HG02610 (cell line): ENCODE measurements at regions not wholly inside any gene's neighbourhood (a gene's known extent, or its start where the extent isn't known, plus 50 kb on each side); places are given as distances from the start of the nearest gene placed in this dataset.

Experiments used
- ATAC-seq: cut with Tn5 transposase; IDR thresholded peaks from one replicate; pipeline ENCODE4 v1.9.1; 2021; ENCODE audit warnings: mild to moderate bottlenecking, moderate library complexity; ENCODE audit not compliant: unreplicated experiment

DNA sequence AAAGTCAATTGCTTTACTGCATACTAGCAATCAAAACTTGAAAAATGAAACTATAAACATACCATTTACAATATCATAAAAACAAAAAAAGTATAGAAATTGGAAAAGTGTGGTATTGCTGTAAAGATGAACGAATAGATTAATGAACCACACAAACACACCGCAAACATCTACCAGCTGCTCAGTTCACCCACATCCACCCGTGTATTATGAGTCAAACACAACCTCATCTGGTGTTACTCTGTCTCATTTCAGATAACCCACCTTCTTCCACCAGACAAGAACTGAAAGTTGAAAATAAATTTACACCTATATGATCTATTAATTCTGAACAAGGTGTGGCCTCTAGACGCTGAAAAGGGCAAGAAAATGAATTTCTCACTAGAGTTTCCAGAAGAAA, 53.3 kb downstream of the BLID start:
- no peak for ATAC-seq

DNA sequence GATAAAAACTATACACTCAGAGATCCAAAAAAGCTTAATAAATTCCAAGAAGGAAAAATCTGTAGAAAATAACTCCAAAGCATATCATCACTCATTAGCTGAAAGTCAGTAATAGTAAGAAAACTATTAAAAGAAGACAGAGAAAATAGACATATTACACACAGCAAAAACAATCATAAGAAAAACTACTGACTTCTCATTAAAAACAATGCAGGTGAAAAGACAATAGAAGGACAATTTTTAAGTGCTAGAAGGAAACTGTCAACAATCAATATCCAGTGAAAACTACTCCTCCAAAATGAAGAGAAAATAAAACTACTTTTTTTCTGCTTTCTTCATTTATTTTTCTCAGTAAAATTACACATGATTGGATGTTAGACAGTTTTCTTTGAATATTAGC, 56.5 kb downstream of the BLID start:
- no peak for ATAC-seq

DNA sequence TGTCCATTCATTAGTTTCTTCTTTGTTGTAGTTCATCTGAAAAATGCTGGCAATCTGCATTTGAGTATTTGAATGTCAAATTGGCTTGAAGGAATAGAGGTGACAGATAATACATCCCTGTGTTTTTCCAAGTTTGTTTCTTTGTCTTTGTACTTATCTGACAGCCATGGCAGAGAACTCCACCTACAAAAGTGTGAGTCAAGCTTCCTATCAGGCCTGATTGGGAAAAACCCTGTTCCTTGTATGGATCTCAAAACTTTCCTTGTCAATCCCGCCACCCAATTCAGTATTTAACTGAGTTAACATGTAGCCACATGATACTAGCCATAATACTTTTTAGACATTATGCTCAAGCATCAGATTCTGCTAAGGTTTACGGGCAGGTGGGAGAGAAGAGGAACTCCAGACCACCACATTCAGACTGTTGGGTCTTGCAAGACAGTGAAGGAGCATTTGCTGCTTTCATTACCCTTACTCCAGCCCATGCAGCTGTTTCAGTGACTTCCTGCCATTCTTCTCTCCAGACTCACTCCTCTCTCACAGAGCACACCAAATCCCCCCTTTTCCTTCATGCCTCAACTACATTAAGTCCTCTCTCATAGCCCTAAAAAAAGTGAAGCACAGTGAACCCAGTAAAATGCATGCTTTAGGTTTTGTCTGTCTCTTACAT, 65.9 kb downstream of the BLID start:
- no peak for ATAC-seq

DNA sequence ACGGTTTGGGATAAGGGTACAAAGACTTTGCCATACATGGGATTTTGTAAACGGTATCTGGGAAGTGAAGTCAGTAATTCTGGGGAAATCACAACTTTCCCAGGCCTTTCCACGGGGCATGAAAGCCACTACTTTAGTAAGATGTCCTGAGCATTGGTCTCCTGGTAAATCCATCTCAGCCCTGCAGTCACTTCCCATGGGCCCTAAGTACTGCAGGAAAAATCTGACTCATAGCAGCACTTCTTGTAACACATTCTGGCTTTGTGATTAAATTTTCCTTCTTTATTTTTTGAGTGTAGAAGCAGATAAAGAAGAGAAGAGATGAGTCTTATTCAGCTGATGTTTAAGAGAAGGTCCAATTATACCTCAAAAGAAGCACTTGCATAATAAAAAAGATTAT, 67.6 kb downstream of the BLID start:
- ATAC-seq: no peak

DNA sequence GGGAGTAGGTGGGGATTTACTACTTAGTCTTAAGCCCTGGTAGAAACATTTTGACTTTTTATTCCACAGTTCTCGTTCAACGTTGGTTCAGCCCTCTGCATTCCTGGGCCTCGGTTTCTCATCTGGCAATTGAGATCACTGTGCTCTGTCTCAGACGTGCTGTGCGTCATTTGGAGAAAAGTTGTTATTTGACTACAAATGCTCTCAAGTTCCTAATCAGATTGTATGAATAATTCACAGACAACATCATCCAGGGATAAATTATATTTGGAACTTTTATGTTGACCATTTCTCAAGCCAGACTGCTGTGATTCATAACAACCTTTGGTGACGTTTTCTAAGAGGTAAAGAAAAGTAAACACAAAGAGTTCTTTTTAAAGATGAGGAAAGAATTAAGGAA, 69.2 kb downstream of the BLID start:
- ATAC-seq: no peak

DNA sequence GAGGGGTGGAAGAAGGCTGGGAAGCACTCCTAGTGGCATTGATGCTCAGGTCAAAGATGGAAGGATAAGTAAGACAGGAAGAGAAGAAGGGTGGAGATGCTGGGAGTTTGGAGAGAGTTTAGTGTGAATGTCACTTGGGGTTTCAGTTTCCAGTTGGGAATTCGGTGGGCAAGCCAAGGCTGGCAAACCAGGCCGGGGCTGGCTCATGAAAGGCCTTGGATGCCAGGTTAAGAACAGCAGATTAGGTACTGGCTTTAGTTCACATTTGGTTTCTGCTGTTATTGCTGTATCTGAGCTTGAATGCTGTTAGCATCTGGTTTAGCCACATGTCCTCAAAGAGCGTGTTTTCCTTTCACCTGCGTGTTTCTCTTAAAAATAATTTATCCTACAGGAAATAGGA, 69.6 kb downstream of the BLID start:
- no peak for ATAC-seq

DNA sequence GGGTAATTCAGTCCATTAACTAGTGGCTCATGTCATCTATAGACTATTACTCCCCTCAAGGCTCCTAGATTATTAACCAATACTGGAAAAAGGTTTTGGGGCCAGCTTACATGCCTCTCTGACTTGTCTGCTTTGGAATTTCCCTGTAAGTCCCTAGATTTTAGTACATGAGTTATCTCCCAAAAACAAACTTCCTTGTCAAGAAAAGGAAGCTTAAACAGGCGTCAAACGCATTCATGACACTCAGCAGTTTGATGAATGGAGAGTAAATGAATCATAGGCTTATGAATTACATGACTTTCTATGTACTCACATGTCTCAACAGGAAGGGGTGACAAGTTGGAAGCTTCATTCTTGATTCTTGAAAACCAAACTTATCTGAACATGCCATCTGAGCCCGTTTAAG, 70.8 kb downstream of the BLID start:
- ATAC-seq: no peak

DNA sequence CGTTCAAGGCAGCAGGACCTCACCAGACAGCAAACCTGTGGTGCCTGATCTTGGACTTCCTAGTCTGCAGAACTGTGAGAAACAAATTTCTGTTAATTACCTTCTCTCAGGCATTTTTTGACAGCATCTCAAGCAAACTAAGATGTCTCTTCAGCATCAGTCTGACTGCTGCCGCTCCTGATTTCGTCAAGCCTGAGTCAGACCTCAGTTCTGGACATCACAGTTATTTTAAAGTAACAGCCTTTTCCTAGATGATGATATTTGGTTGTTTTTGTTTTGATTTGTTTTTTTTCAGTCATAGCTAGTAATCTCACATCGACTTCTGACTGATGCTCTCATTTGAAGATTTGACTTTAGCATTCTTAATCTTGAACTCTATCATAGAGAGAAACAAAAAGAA, 71.9 kb downstream of the BLID start:
- ATAC-seq: no peak

DNA sequence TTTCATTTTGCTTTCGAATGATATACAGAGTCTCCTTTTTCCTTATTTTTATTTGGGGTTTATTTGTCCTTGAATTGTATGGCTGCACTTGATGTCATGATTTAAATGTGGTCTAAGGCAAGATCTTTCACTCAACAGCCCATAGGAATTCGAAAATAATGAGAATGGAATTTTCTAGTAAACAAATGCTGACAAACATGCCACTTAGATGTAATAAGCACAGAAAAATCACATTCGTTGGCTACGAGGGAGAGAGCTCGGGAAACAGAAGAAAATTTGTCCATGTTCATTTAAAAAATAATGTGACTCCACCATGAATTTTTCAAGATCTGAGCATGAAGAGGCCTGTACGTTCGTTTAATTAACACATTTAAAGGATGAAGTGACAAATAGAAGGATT, 73.0 kb downstream of the BLID start:
- no peak for ATAC-seq

DNA sequence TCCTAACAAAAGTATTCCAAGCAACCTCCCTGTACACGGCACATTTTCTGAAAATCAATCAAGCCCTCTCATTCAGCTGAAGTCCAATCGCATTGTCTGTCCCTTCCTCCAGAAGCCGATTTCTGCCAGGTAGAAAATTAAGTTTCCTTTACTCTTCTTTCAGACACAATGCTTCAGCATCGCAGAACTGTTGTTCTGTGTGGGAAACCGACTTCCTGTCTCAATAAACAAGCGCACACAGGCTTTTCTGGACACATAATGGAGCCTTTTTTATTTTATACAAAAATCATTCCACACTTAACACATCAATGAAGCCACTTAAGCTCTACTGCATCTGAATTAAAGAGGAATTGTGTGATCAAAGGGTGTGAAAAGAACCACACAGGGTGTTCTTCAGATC, 75.6 kb downstream of the BLID start:
- ATAC-seq: no peak

DNA sequence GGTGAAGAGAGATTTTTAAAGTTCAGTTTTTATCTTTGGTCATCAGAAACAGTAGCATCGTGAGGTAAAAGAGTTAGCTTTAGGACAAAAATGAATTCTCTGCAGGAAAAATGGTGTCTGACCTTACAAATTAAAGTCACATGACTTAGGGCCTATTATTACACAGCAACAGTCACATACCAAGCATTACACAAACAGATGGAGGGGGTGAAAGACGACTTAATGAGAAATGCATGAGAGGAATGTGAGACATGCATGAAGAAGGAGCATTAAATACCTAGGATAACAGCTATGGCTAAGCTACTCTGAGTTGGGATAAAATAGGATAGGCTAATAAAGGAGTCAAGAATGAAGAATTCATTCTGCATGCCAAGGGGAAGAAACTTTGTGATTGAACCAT, 77.5 kb downstream of the BLID start:
- no peak for ATAC-seq

DNA sequence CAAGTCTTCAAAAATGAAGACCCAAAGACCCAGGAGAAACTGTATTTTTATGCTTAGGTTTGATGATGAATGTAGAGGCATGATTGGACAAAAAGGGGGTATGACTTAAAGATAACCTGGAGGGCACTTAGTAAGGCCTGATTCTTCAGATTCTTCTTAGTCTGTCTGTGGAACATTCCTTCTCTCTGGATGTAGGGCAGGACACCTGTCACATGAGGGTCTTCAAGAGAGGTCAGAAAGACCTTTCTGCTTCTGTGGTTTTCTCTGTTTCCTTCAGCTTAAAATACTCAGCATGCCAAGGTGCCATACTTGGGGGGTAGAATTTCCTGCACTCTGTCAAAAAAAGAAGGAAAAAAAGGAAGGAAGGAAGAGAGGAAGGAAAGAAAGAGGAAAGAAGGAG, 78.1 kb downstream of the BLID start:
- ATAC-seq: no peak

DNA sequence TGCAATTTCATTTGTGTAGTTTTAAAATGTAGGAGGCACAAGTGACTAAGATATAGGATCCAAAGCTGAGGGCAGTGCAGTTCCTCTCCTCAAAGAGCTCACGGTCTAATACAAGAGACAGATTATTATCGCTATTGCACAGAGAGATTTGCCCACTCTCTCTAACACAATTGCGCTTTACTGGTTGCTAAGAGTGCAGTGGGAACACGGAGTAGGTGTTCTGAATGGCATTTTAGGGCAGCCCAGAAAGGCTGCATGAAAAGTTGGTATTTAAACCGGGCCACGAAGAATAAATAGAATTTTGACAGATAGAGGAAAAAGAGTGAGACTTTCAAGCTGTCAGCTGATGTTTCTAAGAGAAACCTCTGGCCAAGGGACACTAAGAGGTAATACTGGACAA, 79.5 kb downstream of the BLID start:
- ATAC-seq: no peak

DNA sequence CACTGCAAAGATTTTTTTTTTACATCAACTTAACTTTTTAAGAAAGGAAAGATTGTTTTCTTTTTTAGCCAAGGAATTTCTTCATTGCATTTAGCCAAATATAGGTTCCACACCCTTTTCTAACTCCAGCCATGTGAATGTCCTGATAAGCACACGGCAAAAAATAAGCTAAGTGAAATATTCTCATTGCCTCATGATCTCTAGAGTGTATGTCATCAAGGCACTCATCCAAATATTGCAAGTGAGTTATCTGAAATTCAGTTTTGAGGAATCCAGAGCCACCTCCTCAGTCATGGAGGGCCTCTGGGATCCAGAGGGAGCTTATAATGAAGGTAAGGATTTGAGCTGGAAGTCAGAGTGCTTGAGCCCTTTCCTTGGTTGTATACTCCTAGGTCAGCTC, 80.0 kb downstream of the BLID start:
- no peak for ATAC-seq

DNA sequence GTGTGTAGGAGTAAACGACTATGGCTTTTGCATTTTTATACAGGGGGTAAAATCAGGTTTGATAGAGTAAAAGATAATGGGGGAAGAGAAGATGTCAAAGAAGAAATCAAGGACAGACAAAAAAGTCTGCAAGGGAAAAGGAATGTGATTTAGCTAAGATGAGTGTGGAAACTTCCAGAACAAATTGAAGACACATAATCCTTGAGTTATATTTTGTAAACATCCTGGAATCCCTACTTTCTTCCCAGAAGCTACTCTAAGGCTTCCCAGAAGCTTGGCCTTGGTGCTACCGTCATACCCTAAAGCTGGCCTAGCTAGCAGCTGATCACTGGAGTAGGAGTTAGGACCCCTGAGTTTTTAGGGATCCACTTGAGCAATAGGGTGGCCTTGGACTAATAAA, 82.4 kb downstream of the BLID start:
- ATAC-seq: no peak

DNA sequence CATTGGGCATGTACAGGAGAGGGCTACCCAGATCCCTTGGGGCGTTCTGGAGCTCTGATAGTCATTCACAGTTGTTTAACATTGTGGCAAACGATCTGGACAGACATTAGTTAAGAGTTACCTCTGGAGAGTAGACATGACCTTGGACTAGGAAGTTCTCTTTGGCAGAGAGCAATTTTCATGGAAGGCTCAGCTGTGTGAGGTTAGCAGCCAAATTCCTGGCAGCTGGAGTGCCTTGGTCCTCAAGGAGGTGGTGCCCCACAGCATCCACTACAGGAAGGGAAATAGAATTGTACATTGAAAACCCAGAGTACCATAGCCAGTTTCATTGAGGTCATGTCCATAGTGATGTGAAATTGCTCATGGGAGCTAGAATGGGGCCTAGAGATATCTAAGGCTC, 82.8 kb downstream of the BLID start:
- ATAC-seq: no peak

DNA sequence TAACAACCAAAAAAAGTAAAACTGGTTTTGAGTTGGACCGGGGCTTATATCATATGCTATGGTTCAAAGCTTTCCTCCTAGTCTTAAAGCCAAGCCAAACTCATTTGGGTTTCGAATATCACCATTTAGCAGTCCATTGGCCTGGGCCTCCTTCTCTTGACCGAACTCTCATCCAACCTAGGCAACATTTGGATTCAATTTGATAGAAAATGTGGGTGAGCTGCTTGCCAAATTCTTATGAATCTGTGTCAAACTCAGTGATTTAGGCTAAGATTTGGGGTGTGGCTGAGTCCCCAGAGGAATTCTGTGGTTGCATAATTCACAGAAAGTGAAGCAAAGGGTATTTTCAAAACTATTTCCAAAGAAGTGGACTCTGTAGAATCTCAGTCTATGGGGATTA, 83.7 kb downstream of the BLID start:
- no peak for ATAC-seq

DNA sequence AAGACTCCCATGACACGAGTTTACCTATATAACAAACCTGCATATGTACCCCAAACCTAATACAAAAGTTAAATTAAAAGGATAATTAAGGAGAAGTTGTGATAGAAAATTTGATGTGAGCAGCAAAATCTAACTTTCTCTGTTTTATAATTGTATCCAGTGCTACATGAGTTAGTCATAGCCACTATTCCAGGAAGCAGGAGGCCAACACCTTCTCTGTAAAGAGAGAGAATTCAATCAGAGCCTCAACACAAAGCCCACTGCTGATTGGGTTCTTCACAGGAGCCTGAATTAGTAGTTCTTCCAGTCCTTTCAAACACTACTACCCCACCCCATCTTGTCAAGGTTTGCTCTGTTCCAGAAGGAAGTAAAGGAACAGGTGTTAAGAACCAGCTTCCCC, 84.2 kb downstream of the BLID start:
- no peak for ATAC-seq

DNA sequence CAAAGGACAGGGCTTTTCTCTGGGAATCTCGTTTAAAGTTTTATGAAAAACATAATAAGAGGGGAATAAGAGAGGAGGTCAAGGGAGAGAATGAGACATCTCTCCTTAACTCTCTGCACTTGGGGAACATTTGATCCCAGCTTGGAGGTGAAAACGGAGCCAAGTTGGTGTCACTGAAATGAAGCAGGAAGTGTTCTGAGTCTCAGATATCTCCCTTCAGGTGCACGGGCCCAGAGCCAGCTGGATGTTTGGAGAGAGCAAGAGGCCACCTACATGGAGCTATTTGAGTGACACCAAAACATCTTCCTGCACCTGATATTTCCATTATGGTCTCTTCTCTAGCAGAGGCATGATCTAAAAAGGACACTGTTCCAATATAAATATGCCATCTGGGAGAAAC, 85.7 kb downstream of the BLID start:
- no peak for ATAC-seq

DNA sequence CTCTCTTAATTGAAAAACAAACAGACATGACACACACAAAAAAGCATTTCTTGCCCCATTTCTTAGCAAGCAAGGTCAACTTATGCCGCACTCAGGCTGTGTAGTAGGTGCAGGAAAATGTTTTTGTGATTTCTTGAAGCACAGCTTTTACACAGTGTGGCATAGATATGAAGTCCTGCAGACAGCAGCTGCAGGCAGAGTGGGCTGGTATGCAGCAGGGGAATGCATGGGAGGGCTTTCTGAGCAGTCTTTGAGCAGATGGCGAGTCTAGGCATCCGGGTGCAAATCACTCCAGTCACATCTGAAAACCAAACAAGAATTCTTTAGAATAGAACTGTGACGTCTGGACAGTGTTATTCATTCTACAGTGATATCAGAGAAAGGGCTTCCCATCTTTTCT, 87.5 kb downstream of the BLID start:
- no peak for ATAC-seq

DNA sequence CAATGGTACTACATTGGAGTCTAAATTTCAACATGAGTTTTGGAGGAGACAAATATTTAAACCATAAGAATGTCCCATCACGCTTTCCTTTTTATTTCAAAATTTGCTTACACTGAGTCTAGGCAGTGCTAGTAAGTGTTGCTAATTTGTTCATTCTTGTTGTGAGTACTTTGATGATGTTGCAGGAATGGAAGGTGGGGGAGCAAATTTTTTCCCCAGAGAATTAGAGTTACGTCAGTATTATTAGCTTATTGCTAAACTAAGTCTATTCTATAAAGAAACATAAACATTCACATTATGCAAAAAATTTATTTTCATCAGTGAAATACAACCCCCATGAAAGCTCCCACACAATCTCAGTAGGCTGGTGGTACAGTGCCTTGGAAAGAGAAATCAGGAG, 88.0 kb downstream of the BLID start:
- ATAC-seq: no peak

DNA sequence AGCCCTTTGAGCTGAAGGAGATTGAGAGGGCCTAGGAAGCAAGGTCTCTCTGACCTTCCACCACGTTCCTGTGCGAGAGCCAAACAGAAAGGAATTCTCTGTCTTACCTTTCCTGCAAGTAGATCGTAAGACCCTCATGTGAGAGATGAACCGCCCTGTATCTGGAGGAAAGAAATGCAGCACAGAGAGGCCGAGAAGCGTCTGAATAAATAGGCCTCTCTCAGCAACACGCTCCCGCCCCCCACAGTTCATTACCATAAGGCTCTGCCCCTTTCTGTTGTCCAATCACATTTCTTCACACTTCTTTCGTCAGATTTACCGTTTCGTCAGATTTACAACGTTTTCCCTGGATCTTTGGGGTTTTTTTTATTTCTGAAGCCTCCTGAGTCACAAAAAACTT, 90.3 kb downstream of the BLID start:
- no peak for ATAC-seq

DNA sequence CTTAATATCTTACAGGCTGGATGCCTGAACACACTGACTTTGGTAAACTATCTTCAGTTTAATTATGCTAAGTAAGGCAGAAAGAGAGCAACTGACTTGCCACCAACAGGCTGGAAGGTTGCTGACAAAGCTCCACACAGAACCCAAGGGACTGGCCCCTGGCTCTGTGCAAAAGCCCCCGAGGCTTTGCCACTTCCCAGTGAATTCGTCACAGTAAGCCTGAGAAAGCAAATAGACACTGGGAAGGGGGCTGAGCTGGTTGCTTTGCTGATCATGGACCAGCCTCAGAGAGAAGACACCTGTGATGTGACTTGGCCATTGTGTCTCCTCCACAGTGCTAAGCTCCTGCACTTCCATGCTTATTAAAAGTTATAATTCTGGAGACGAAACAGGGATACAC, 91.7 kb downstream of the BLID start:
- no peak for ATAC-seq
